A673 (cell line): ENCODE measurements at regions not wholly inside any gene's neighbourhood (a gene's known extent, or its start where the extent isn't known, plus 50 kb on each side); places are given as distances from the start of the nearest gene placed in this dataset.

ENCODE experiments used
- BruUV-seq: library from RNA; stranded (reverse); fragments of 400-500 nt; replicated peaks from 2 replicates; lab custom pipeline; 2021; lab: Mats Ljungman, UMichigan
- CTCF ChIA-PET: fragments of 300-600 bp; sonication (Branson Sonifier 250); formaldehyde crosslinking; loops from one replicate; lab custom pipeline; 2022; ENCODE audit warnings: antibody characterized with exemption; lab: Charles Lee
- POLR2A ChIA-PET: fragments of 300-600 bp; sonication (Branson Sonifier 250); formaldehyde crosslinking; loops from one replicate; lab custom pipeline; 2022; ENCODE audit warnings: antibody characterized with exemption; ENCODE audit not compliant: low non-redundant PET; lab: Charles Lee
- DNase-seq: peaks from one replicate; pipeline ENCODE4 v3.0.0-alpha.2; 2015; ENCODE audit warnings: low spot score
- H3K27ac ChIP-seq: fragments of 200-600 bp; sonication (generic); 2 replicates; pipeline ENCODE4 v1.5.1; 2016; ENCODE audit warnings: mixed run types, low read depth, mild to moderate bottlenecking, mixed read lengths, antibody characterized with exemption, low read length; ENCODE audit not compliant: poor library complexity, severe bottlenecking
- H3K27me3 ChIP-seq: fragments of 200-600 bp; sonication (generic); replicated peaks from 2 replicates; pipeline ENCODE4 v1.6.1; 2017; ENCODE audit warnings: mixed run types, low read depth, mild to moderate bottlenecking, mixed read lengths, antibody characterized with exemption, low read length; ENCODE audit not compliant: insufficient read depth, poor library complexity
- H3K36me3 ChIP-seq: fragments of 200-600 bp; sonication (generic); 2 replicates; pipeline ENCODE4 v1.6.1; 2016; ENCODE audit warnings: mixed run types, mild to moderate bottlenecking, mixed read lengths, antibody characterized with exemption, low read length; ENCODE audit not compliant: insufficient read depth, poor library complexity, severe bottlenecking
- H3K4me1 ChIP-seq: fragments of 200-600 bp; sonication (generic); 2 replicates; pipeline ENCODE4 v1.6.1; 2017; ENCODE audit warnings: mixed run types, mild to moderate bottlenecking, mixed read lengths, antibody characterized with exemption, low read length; ENCODE audit not compliant: insufficient read depth, poor library complexity, severe bottlenecking
- H3K4me3 ChIP-seq: fragments of 200-600 bp; sonication (generic); 2 replicates; pipeline ENCODE4 v1.5.1; 2016; ENCODE audit warnings: low read depth, mixed run types, mild to moderate bottlenecking, mixed read lengths, low read length; ENCODE audit not compliant: poor library complexity, severe bottlenecking
- H3K9me3 ChIP-seq: fragments of 200-600 bp; sonication (generic); 2 replicates; pipeline ENCODE4 v1.6.1; 2016; ENCODE audit warnings: mixed run types, low read depth, mild to moderate bottlenecking, mixed read lengths, antibody characterized with exemption, low read length; ENCODE audit not compliant: poor library complexity, severe bottlenecking
- EZH2 ChIP-seq: fragments of 200-600 bp; sonication (generic); IDR thresholded peaks from 2 replicates; pipeline ENCODE4 v1.6.1; 2017; ENCODE audit warnings: borderline replicate concordance, low read depth, mild to moderate bottlenecking, mixed read lengths, antibody characterized with exemption, low read length; ENCODE audit not compliant: poor library complexity, severe bottlenecking
- intact Hi-C: fragments of 100-400 bp; cut with micrococcal nuclease; formaldehyde crosslinking; loops from one replicate; pipeline ENCODE4 v1.10.0; 2022; ENCODE audit not compliant: unreplicated experiment
- TF ChIP-seq, protein P1 (sequence below): fragments of 300-800, 200-600 bp; sonication (generic); conservative IDR thresholded peaks from 2 replicates; pipeline ENCODE4 v1.5.1; 2017; ENCODE audit warnings: low read depth, mild to moderate bottlenecking, antibody characterized with exemption, low read length, moderate library complexity, mixed read lengths

DNA sequence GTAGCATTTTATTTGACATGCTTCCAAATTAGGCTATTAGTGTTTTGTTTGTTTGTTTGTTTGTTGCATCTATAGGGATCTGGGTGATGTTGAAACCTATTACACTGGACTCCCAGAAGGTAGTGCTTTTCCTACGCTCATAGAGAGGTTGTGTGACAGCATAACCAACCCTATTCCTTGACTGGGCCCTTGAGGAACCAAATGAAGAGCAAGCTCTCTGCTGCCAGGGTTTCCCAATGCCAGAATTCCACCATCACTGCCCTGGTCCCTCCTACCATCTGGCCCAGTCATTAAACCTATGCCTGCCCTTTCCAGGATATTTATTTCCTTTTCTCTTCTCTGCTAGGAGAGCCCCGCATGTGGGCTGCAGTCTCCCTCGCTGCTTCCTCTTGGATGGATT is 210.6 kb downstream of the IRS2 start:
- Histone ChIP-seq H3K4me1 (no peaks in the 10 kb centered on the region), H3K27me3 (no peaks in the 10 kb centered on the region), H3K27ac (no peak overlapping the region), H3K36me3 (no peaks in the 10 kb centered on the region), H3K4me3 (no peak overlapping the region), H3K9me3 (no peaks in the 10 kb centered on the region)
- DNase-seq, result no peak
- no peak for TF ChIP-seq EZH2
- TF ChIP-seq, protein P1, sequence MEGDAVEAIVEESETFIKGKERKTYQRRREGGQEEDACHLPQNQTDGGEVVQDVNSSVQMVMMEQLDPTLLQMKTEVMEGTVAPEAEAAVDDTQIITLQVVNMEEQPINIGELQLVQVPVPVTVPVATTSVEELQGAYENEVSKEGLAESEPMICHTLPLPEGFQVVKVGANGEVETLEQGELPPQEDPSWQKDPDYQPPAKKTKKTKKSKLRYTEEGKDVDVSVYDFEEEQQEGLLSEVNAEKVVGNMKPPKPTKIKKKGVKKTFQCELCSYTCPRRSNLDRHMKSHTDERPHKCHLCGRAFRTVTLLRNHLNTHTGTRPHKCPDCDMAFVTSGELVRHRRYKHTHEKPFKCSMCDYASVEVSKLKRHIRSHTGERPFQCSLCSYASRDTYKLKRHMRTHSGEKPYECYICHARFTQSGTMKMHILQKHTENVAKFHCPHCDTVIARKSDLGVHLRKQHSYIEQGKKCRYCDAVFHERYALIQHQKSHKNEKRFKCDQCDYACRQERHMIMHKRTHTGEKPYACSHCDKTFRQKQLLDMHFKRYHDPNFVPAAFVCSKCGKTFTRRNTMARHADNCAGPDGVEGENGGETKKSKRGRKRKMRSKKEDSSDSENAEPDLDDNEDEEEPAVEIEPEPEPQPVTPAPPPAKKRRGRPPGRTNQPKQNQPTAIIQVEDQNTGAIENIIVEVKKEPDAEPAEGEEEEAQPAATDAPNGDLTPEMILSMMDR, result no peak
- no TSS peak for BruUV-seq
- intact Hi-C loops, result no loop called here
- POLR2A ChIA-PET, result no interaction called here
- CTCF ChIA-PET, result no interaction called here

- intact Hi-C loops, result no loop called here
- Histone ChIP-seq H3K27ac (no peak overlapping the region), H3K4me3 (no peak overlapping the region), H3K36me3 (no peaks in the 10 kb centered on the region), H3K9me3 (no peaks in the 10 kb centered on the region), H3K27me3 (no peaks in the 10 kb centered on the region), H3K4me1 (no peaks in the 10 kb centered on the region)
- ChIA-PET POLR2A (no interaction called here), CTCF (no interaction called here)
- DNase-seq, result no peak
- BruUV-seq, result no TSS peak
- TF ChIP-seq, protein P1, result no peak
Observed at GRCh38 chr13:109572389-109572788, 214.0 kb downstream of the IRS2 start.

DNA sequence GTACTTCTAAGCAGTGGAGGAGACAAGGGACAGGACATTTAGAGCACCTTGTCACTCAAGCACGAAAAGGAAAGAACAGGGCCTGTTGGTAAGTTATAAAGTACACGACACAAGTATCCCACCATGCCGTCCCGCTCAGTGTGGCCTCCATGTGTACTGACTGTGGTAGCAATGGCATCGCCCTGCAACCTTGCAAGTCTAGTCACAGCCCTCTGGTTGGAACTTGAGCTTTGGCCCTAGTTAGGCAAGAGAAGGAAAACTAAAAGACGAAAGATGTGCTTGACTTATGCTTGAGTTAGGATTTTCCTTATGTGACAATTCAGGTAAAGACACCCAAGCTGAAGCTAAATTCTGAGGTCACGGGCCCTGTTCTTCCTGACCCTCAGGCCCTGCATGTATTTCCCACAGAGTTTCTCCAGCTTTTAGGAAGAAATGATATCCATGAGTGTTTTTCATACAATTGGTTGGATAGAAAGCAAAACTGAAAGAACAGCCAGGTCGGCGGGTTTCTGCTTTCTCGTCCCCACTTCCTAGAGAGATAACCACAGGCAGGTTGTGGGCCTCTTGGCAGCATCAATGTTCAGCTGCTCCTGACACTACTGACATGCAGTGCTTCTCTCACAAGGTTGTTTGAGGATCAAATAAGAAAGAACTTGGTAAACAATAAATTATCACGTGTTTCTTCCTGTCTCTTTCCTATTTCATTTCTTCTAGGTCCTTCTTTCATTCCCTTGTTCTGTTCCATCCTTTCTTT is 216.2 kb downstream of the IRS2 start:
- ChIA-PET CTCF (no interaction called here), POLR2A (interaction anchor here (0.6 kb wide), 1 partner anchor 9 kb away, joined by 3 read pairs; no protein-coding TSS in a partner anchor)
- no peaks in the 10 kb centered on the region for H3K9me3 ChIP-seq
- H3K27me3 ChIP-seq, result no peaks in the 10 kb centered on the region
- no TSS peak for BruUV-seq
- no peak for DNase-seq
- no peak overlapping the region for H3K27ac ChIP-seq
- no peaks in the 10 kb centered on the region for H3K4me1 ChIP-seq
- intact Hi-C loops, result no loop called here
- H3K4me3 ChIP-seq, result no peak overlapping the region
- H3K36me3 ChIP-seq, result no peaks in the 10 kb centered on the region
- TF ChIP-seq EZH2, result no peak
- TF ChIP-seq, protein P1, result no peak
